AG20443 (cell line): ENCODE measurements at regions not wholly inside any gene's neighbourhood (a gene's known extent, or its start where the extent isn't known, plus 50 kb on each side); places are given as distances from the start of the nearest gene placed in this dataset.

Experiments
- DNase-seq: peaks from one replicate; pipeline ENCODE4 v3.0.0; 2012; ENCODE audit warnings: low spot score, mixed read lengths

GRCh38 chr7:155216475-155217272 lies 81.0 kb upstream of the INSIG1 start:
- no peak for DNase-seq

GRCh38 chr7:155217634-155218033 lies 80.0 kb upstream of the INSIG1 start:
- no peak for DNase-seq

GRCh38 chr7:155218276-155219153 lies 79.2 kb upstream of the INSIG1 start:
- DNase-seq, result no peak

DNA sequence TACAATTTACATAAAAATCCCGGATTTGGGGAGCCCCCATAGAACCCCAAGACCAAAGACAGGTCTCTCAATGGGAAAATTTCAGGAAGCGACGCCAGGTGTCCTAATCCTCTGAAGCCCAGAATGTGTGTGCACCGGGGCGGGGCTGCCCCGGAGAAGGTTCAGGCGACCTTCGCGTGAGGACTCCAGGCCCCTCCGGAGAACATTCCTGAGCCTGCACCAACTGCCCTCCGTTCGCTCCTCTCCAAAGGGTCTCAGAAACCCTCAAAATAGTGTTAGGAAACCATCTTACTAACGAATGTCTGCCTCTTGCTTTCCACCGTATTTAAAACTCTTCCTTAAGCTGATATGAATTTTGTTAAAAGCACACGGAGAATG lies 78.5 kb upstream of the INSIG1 start:
- DNase-seq, result no peak

DNA sequence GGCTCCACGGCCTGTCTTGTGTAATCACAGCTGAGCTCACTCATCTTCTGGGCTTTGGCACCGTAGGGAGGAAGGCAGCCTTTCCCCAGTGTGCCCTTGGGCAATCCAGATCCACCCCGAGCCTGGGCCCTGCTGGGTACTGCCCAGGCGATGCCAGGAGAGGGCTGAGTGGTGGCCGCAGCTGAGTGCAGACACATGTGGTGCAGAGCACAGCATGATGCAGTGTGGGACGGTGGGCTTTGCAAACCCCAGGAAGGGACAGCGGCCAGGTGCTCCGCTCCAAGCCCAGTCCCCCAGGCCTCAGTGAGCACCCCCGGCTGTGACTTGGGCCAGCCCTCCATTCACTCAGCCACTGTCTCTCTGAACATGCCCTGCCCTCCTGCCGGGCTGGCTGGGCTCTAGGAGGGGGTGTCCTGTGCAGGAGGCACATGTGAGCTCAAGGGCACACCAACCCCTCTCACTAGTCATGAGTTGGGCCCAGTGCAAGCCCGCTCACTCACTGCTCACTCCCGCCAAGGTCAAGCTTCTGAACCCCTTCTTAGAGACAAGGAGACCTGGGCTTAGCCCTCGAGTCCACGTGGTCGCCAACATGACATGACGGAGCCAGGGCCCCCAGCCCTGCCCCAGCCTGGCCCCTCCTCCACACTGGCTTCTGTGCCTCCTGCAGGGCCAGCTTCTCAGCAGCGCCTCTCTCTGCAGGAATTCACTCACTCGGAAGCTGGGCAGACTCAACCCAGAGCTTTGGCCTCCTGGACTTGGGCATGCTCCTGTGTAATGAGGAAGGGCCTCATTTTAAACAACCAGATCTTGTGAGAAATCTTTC lies 77.5 kb upstream of the INSIG1 start:
- DNase-seq, result peak; percentile 49

DNA sequence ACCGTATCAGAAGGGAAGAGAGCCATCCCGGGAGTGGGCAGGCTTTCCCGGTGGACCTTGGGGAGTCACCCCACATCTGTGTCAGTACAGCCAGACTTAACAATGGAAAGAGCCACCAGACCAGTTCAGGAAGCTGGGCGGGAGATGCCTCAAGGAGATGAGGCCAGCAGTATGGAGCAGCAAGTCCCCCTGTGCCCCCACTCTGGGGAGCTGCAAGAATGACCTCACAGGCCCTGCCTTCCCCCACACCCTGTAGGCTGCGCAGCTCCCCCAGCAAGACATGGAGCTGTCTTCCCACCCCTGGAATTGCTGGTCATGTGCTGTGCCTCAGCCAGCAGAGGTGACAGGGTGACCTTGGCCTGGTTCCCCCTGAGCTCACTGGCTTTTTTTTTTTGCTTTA lies 76.8 kb upstream of the INSIG1 start:
- no peak for DNase-seq

DNA sequence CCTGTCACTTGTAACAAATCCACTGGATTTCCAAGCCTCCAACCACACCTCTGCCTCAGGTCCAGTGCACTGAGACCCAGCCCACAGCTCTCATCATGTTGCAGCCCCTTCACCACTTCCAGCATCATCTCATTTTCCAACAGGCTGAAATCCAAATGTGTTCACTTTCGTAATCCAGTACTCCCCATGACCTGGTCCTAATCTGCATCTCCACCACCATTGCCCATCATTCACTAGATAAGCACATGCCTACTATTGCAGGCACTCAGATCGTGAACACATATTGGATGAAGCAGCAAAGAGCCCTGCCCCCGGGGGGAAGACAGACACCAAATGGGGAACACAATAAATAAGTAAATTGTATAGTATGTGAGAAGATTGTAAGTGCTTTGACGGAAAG lies 76.1 kb upstream of the INSIG1 start:
- DNase-seq, result no peak

DNA sequence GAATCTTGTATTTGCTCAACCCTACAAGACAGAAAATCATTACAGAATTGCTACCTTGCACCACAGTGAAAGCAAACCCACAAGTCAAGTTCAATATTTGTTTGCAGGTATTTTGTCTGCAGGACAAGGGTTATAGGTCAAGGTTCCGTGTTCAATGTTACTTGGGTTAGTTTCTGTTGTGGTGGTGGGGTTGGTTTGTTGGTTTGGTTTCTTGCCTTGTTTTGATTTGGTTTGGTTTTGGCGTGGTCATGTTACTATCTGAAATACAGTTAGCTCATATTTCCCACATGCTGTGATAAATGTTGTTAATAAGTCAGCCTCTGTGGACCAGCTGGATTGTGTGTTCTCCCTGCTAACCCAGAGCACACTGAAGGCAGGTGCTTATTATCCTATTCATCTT lies 75.6 kb upstream of the INSIG1 start:
- DNase-seq, result no peak

DNA sequence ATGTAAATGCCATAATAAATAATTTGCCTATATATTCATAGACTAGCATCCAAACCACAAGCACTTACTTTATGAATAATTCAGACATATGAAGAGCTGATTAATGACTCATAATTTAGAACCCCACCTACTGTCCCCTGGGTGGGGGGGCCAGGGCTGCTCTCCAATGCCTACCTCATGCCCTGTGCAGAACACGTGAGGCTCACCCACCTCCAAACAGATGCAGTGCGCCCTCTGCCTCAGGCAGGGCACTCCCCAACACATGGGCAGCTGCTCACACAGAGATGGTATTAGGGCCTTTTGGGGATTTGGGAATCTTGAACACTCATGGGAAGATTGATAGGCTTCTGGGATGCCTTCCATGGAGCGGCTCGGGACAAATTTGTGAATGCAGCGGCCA lies 75.1 kb upstream of the INSIG1 start:
- DNase-seq, result no peak

DNA sequence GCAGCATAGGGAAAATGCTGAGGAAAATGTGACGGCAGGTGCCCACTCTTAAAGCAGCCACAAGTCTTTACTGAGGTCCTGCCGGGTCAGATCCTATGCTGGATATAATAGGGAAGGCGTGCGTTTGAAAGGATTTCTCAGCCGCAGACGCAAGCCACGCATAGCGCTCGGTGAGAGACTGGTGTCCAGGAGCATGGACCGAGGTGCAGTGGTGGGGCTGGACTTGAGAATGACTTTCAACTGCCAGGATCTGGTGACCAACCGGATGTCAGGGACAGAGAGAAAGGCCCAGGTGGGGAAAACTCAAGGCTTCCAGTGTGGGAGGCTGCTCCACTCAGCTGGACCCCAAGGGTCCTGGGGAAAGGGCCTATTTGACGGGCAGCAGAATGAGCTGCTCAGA lies 74.7 kb upstream of the INSIG1 start:
- DNase-seq, result no peak

- no peak for DNase-seq
Observed at GRCh38 chr7:155223503-155223902, 74.2 kb upstream of the INSIG1 start.

DNA sequence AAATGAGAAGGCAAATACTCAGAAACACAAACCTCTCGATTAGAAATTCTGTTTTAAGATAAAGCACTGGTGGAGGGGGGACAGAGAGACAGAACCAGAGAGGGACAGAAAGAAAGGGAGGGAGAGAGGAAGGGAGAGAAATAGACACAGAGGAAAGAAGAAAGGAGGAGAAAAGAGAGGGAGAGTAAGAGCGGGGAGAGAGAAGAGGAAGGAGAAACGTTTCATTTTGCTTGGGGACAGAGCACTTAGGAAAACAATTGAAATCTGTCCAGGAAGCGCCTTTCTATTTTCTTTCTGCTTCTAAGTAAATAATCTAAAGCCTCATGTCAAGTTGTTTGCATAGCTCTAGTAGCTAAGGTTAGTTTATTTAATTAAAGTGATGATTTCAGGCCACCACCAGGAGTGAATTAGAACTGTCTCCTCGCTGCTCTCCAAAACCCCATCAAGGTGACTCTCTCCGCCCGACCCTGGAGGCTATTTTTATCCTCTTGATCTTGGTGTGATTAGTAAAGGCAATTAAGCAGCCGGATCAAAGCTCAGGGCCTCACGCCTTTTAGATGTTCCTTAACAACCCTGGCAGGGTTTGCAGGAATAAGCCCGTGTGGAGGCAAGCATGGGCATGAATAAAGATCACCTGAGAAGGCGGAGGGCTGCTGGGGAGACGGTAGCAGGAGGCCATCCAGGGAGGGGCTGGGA lies 73.4 kb upstream of the INSIG1 start:
- DNase-seq, result no peak

DNA sequence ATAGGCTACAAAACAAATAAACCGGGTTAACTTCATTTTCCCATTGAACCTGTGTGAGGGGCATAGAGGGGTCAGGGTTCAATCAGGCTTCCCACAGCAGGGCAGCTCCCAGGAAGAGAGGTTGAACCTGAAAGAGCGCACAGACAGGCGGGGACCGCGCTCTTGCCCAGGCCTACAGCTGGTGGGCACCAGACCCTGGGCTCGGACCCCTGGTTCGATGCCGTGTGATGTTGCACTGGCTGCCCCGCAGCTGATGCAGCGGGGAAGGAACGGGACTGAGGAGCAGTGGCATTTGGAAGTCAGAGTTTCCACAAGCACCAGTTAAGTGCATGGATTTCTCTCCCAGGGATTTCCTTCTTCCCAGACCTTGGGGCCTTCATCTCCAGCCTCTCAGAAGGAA lies 72.6 kb upstream of the INSIG1 start:
- no peak for DNase-seq

GRCh38 chr7:155225516-155225915 lies 72.2 kb upstream of the INSIG1 start:
- no peak for DNase-seq

GRCh38 chr7:155226261-155227003 lies 71.2 kb upstream of the INSIG1 start:
- no peak for DNase-seq

GRCh38 chr7:155227004-155227787 lies 70.5 kb upstream of the INSIG1 start:
- no peak for DNase-seq

- no peak for DNase-seq
Observed at GRCh38 chr7:155227788-155228458, 69.8 kb upstream of the INSIG1 start.

DNA sequence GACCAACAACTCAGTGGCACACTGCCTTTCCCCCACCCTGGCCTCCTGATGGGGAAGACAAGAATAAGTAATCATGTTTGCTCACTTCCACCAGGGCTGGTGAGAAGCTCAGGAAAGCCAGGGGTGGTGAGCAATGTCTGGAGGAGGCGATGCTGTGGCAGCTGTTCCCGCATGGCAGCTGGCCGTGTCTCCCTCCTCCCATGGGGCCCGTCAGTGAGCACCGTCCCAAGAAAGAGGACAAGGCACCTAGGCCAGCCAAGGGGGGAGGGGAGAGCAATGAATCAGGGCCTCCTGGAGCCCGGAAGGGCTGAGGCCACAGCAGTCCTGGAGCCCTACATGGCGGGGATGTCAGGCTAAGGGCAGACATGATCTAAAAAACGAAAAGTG lies 69.2 kb upstream of the INSIG1 start:
- peak; percentile 40 for DNase-seq

- DNase-seq, result no peak
Observed at GRCh38 chr7:155228894-155229293, 68.8 kb upstream of the INSIG1 start.
